ENCODE measurements at regions not wholly inside any gene's neighbourhood (a gene's known extent, or its start where the extent isn't known, plus 50 kb on each side); places are given as distances from the start of the nearest gene placed in this dataset.

DNA sequence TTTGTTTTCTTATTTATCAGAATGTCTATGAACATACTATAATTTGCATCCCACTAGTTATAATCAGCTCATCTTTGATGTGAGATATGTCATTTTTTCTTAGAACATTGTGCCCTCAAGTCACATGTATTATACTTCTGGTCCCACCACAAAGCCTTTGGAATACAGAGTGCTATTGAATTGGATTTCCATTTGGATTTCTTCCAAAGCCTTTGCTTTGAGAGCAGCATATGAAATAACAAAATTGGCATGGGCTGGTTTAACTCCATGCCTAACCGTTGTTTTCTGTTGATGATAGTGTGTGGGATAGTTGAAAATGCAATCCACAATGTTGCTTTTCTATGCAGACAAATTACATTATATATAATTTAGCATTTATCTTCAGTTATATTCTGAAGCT is 284.5 kb upstream of the PLSCR5 start:
- TF ChIP-seq, protein P1, sequence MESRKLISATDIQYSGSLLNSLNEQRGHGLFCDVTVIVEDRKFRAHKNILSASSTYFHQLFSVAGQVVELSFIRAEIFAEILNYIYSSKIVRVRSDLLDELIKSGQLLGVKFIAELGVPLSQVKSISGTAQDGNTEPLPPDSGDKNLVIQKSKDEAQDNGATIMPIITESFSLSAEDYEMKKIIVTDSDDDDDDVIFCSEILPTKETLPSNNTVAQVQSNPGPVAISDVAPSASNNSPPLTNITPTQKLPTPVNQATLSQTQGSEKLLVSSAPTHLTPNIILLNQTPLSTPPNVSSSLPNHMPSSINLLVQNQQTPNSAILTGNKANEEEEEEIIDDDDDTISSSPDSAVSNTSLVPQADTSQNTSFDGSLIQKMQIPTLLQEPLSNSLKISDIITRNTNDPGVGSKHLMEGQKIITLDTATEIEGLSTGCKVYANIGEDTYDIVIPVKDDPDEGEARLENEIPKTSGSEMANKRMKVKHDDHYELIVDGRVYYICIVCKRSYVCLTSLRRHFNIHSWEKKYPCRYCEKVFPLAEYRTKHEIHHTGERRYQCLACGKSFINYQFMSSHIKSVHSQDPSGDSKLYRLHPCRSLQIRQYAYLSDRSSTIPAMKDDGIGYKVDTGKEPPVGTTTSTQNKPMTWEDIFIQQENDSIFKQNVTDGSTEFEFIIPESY (IDR thresholded peaks at IDR 0.05; ENCODE audit: extremely low read depth, insufficient replicate concordance, low read length): no peak
- TF ChIP-seq POLR2AphosphoS5 (IDR thresholded peaks at IDR 0.05; ENCODE audit: low read depth, low read length): no peak
- no peak for TF ChIP-seq EZH2phosphoT487 (IDR thresholded peaks at IDR 0.05; ENCODE audit: borderline replicate concordance)
- TF ChIP-seq, protein P2, sequence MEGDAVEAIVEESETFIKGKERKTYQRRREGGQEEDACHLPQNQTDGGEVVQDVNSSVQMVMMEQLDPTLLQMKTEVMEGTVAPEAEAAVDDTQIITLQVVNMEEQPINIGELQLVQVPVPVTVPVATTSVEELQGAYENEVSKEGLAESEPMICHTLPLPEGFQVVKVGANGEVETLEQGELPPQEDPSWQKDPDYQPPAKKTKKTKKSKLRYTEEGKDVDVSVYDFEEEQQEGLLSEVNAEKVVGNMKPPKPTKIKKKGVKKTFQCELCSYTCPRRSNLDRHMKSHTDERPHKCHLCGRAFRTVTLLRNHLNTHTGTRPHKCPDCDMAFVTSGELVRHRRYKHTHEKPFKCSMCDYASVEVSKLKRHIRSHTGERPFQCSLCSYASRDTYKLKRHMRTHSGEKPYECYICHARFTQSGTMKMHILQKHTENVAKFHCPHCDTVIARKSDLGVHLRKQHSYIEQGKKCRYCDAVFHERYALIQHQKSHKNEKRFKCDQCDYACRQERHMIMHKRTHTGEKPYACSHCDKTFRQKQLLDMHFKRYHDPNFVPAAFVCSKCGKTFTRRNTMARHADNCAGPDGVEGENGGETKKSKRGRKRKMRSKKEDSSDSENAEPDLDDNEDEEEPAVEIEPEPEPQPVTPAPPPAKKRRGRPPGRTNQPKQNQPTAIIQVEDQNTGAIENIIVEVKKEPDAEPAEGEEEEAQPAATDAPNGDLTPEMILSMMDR (IDR thresholded peaks at IDR 0.05 in 2 of 3, conservative IDR thresholded peaks at IDR 0.05 in 1 of 3; ENCODE audit: borderline replicate concordance in 1 of 3, insufficient read depth in 1 of 3, low read depth in 2 of 3, low read length in 2 of 3): no peak
- TF ChIP-seq EZH2 (IDR thresholded peaks at IDR 0.05): no peak
- TF ChIP-seq SRF (IDR thresholded peaks at IDR 0.05; ENCODE audit: low read depth): no peak
- TF ChIP-seq TCF7L2 (IDR thresholded peaks at IDR 0.05; ENCODE audit: borderline replicate concordance, extremely low read depth, insufficient read depth, insufficient read length): no peak
- TF ChIP-seq, protein P3, sequence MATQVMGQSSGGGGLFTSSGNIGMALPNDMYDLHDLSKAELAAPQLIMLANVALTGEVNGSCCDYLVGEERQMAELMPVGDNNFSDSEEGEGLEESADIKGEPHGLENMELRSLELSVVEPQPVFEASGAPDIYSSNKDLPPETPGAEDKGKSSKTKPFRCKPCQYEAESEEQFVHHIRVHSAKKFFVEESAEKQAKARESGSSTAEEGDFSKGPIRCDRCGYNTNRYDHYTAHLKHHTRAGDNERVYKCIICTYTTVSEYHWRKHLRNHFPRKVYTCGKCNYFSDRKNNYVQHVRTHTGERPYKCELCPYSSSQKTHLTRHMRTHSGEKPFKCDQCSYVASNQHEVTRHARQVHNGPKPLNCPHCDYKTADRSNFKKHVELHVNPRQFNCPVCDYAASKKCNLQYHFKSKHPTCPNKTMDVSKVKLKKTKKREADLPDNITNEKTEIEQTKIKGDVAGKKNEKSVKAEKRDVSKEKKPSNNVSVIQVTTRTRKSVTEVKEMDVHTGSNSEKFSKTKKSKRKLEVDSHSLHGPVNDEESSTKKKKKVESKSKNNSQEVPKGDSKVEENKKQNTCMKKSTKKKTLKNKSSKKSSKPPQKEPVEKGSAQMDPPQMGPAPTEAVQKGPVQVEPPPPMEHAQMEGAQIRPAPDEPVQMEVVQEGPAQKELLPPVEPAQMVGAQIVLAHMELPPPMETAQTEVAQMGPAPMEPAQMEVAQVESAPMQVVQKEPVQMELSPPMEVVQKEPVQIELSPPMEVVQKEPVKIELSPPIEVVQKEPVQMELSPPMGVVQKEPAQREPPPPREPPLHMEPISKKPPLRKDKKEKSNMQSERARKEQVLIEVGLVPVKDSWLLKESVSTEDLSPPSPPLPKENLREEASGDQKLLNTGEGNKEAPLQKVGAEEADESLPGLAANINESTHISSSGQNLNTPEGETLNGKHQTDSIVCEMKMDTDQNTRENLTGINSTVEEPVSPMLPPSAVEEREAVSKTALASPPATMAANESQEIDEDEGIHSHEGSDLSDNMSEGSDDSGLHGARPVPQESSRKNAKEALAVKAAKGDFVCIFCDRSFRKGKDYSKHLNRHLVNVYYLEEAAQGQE (IDR thresholded peaks at IDR 0.05; ENCODE audit: low read depth): no peak
- TF ChIP-seq, protein P4, sequence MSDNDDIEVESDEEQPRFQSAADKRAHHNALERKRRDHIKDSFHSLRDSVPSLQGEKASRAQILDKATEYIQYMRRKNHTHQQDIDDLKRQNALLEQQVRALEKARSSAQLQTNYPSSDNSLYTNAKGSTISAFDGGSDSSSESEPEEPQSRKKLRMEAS (IDR thresholded peaks at IDR 0.05): no peak
- no peak for TF ChIP-seq POLR2A (IDR thresholded peaks at IDR 0.05; ENCODE audit: borderline replicate concordance, extremely low read depth, insufficient read depth, insufficient read length)
- TF ChIP-seq SP1 (IDR thresholded peaks at IDR 0.05; ENCODE audit: low read depth): no peak
- no peak for TF ChIP-seq YY1 (IDR thresholded peaks at IDR 0.05; ENCODE audit: extremely low read depth, insufficient replicate concordance, low read depth, low read length)
